ENCODE measurements at regions not wholly inside any gene's neighbourhood (a gene's known extent, or its start where the extent isn't known, plus 50 kb on each side); places are given as distances from the start of the nearest gene placed in this dataset.

- TF ChIP-seq CTCF (IDR thresholded peaks at IDR 0.05; ENCODE audit: poor library complexity) (no peak), EZH2 (IDR thresholded peaks at IDR 0.05; ENCODE audit: borderline replicate concordance) (no peak), EZH2phosphoT487 (IDR thresholded peaks at IDR 0.05; ENCODE audit: low read depth, severe bottlenecking, unreplicated experiment) (no peak)
Observed at GRCh38 chr11:56889986-56890385, 98.7 kb upstream of the OR5AK2 start.

All from hepatocyte (in vitro differentiated cells).